Epithelial cell of esophagus (primary cell): ENCODE measurements at regions not wholly inside any gene's neighbourhood (a gene's known extent, or its start where the extent isn't known, plus 50 kb on each side); places are given as distances from the start of the nearest gene placed in this dataset.

Experiments
- DNase-seq: peaks from one replicate; pipeline ENCODE4 v3.0.0; 2010; ENCODE audit warnings: low read depth
- H3K4me3 ChIP-seq: 2 replicates; pipeline ENCODE4 v1.5.1; 2011; ENCODE audit warnings: mild to moderate bottlenecking, low read length, control low read depth
- TF ChIP-seq, protein P1 (sequence below): IDR thresholded peaks from 2 replicates; pipeline ENCODE4 v1.5.1; 2011; ENCODE audit warnings: low read depth, mild to moderate bottlenecking, low read length, control low read depth, inconsistent platforms; ENCODE audit not compliant: insufficient read depth; ENCODE audit errors: missing control alignments

DNA sequence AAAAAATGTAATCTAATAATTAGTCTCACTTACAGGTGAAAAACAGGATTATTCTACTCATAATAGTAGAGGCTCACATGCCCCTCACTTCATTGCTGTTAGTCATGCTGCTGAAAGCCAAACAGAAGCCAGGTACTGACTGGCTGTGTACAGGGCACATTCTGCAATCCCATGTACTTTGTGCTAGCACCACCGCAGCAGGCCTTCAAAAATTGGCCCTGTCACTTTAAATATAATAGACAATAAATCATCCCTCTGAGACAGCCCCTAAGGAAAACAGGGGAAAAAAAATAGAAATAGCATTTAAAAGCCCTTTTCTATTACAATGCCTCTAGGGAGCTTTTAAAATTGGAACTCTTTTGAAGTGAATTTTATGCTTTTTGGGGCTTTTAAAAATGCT is 723.8 kb downstream of the TUSC7 start:
- TF ChIP-seq, protein P1, sequence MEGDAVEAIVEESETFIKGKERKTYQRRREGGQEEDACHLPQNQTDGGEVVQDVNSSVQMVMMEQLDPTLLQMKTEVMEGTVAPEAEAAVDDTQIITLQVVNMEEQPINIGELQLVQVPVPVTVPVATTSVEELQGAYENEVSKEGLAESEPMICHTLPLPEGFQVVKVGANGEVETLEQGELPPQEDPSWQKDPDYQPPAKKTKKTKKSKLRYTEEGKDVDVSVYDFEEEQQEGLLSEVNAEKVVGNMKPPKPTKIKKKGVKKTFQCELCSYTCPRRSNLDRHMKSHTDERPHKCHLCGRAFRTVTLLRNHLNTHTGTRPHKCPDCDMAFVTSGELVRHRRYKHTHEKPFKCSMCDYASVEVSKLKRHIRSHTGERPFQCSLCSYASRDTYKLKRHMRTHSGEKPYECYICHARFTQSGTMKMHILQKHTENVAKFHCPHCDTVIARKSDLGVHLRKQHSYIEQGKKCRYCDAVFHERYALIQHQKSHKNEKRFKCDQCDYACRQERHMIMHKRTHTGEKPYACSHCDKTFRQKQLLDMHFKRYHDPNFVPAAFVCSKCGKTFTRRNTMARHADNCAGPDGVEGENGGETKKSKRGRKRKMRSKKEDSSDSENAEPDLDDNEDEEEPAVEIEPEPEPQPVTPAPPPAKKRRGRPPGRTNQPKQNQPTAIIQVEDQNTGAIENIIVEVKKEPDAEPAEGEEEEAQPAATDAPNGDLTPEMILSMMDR, result no peak
- no peak overlapping the region for H3K4me3 ChIP-seq
- DNase-seq, result no peak

DNA sequence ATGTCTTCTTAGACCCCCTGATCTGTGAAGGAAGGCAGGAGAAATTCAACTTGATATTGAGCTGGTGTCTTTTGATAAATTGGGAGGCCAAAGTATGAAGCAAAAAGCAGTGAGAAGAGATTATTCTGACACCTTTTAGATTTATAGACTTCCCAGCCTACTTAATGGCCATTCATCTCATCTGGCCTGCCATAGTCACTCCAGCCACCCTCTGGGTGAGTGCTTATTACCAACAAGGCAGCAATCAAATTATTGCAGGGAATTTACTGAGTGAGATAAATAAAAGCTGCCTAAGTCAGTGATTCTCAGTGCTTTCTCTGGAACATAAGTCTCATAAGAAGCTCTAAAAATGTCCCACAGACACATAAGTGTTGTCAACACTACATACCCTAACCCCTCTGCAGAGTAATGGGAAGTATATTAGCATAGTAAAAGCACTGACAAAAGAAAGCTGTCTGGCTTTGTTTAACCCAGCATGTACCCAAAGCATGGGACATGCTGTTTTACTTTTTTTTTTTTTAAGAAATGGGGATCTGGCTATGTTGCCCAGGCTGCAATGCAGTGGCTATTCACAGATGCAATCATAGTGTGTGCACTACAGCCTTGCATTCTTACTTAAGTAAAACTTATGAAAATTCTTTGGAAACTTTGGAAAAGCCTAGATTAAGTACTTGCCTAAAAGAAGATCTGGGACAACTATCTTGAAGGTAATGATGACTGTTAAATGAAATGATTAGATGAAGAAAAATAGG is 725.3 kb downstream of the TUSC7 start:
- TF ChIP-seq, protein P1, result no peak
- no peak overlapping the region for H3K4me3 ChIP-seq
- no peak for DNase-seq

- DNase-seq, result no peak
- TF ChIP-seq, protein P1, result no peak
- no peak overlapping the region for H3K4me3 ChIP-seq
Observed at GRCh38 chr3:117435506-117435905, 725.9 kb downstream of the TUSC7 start.

GRCh38 chr3:117439812-117440211 is 730.2 kb downstream of the TUSC7 start:
- H3K4me3 ChIP-seq, result no peak overlapping the region
- DNase-seq, result peak; percentile 54
- TF ChIP-seq, protein P1, result peak; percentile 38

DNA sequence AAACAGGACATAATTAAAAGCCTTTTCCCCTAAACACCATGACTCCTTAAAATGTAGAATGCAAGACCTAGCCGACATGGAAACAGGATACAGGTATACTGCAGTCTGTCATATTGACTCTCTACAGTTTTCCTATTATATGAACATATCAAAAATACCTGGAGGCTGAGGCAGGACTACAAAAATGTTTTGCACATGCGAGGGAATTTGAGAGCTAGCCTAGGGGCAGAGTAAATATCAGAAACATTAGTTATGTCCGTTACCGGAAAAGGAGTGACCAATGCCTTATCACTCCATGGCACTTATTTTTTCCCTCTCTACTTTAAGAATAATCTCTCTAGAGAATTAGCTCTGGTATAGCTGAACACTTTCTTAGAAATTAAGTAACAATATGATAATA is 732.3 kb downstream of the TUSC7 start:
- TF ChIP-seq, protein P1, result no peak
- H3K4me3 ChIP-seq, result no peak overlapping the region
- no peak for DNase-seq

GRCh38 chr3:117442566-117442965 is 733.0 kb downstream of the TUSC7 start:
- TF ChIP-seq, protein P1, result no peak
- no peak overlapping the region for H3K4me3 ChIP-seq
- no peak for DNase-seq

GRCh38 chr3:117443014-117443413 is 733.4 kb downstream of the TUSC7 start:
- peak; percentile 8 for DNase-seq
- no peak overlapping the region for H3K4me3 ChIP-seq
- TF ChIP-seq, protein P1, result no peak
